GM19452 (cell line): ENCODE measurements at regions not wholly inside any gene's neighbourhood (a gene's known extent, or its start where the extent isn't known, plus 50 kb on each side); places are given as distances from the start of the nearest gene placed in this dataset.
"Not testable (repeated sequence)": the region's sequence is repeated elsewhere in the genome, so short reads cannot be mapped to it uniquely, and the experiment has no call there.

Experiments used
- ATAC-seq: cut with Tn5 transposase; IDR thresholded peaks from one replicate; pipeline ENCODE4 v1.9.1; 2021; ENCODE audit not compliant: unreplicated experiment

DNA sequence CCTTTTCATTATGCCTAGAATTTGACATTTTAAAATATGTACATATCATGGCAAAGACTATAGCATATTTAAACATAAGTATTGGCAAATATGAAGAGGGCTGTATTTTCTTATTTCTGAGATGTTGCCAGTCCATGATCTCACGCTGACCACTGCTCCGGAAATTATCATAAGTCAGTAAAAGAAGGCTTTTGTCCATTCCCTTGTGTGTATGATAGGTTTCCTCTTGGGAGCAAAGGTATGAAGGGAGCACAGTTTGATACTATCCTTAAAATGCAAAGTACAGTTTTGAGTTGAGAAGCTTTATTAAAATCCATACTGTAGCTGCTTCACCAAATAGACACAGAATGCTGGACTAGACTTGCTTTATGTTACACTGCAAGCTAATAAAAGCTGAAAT is 52.6 kb upstream of the AGA start:
- no peak for ATAC-seq

DNA sequence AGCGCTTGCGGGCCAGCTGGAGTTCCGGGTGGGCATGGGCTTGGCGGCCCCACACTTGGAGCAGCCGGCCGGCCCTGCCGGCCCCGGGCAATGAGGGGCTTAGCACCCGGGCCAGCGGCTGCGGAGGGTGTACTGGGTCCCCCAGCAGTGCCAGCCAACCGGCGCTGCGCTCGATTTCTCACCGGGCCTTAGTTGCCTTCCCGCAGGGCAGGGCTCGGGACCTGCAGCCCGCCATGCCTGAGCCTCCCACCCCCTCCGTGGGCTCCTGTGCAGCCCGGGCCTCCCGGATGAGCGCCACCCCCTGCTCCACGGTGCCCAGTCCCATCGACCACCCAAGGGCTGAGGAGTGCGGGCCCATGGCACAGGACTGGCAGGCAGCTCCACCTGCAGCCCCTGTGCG is 53.4 kb upstream of the AGA start:
- not testable (repeated sequence) for ATAC-seq

DNA sequence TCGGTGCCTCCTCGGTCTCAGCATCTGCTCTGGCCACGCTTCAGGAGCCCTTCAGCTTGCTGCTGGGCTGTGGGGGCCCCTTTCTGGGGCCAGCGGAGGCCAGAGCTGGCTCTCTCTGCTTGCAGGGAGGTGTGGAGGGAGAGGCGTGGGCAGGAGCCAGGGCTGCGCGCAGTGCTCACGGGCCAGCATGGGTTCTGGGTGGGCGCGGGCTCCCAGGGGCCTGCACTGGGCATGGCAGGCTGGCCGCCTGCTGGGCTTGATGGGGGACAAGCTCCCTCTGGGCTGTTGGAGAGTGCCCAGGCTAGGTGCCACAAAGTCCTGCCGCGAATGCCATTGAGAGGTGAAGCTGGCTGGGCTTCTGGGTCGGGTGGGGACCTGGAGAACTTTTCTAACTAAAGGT is 57.3 kb upstream of the AGA start:
- no peak for ATAC-seq

GRCh38 chr4:177505171-177505615 is 63.0 kb upstream of the AGA start:
- no peak for ATAC-seq

- no peak for ATAC-seq
Measured at GRCh38 chr4:177508662-177509061, 66.4 kb upstream of the AGA start.

DNA sequence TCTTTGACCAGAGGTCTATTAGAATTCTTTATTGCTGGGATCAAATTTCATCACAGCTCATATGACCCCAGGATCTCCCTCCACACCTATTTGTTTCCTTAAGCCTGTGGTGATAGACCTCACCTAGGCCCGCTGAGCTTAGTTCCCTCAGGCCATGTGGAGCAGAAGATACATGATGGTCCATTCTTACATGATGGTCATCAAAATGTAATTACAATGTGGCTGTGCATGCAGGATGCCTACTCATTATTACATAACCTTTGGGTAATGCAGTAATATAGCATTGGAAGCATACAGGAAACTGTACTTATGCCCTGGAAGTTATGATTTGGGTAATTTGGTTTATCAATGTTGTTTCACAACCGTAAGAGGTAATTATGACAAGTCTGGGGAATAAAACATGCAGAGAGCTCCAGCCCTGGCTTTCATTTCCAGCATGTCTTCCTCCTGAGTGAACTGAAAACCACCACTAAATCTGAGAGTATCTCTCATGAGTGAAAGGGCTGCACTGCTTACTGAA is 67.0 kb upstream of the AGA start:
- no peak for ATAC-seq

DNA sequence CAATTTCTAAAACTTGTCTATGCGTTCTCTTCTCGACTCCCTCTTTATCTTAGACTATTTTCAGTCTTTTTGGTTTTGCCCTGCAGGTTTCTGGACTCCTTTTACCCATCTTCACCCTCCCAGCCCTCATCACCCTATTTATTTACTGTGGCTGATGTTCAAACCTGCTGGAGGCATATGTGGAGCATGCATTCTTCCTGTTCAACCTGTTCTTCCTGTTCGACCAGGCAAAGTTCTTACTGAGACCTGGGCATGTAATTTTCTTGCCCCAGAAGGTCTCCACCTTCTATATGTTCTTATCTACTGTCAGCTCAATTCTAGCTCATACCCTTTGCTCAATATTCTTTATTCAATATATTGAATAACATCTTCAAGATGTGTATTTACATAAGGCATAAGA is 69.4 kb upstream of the AGA start:
- no peak for ATAC-seq

DNA sequence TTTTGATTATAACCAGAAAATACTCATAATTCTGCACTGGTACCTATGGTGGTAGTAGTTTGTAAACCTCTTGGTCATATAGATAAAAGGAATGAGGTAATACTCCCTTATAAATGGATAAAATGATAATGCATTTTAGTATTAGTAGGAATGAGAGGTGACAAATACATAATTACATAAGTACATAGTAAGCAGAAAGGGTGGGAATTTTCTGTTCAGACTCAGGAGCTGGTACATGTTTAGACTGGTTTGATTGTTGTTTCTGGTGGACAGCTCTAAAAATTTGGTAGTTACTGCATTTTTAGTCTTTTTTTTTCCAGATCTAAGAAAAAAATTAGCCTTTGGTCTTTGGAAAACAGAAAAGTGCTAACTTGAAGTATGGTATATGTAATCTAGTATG is 70.4 kb upstream of the AGA start:
- ATAC-seq, result no peak

- no peak for ATAC-seq
Measured at GRCh38 chr4:177517862-177518261, 75.6 kb upstream of the AGA start.

DNA sequence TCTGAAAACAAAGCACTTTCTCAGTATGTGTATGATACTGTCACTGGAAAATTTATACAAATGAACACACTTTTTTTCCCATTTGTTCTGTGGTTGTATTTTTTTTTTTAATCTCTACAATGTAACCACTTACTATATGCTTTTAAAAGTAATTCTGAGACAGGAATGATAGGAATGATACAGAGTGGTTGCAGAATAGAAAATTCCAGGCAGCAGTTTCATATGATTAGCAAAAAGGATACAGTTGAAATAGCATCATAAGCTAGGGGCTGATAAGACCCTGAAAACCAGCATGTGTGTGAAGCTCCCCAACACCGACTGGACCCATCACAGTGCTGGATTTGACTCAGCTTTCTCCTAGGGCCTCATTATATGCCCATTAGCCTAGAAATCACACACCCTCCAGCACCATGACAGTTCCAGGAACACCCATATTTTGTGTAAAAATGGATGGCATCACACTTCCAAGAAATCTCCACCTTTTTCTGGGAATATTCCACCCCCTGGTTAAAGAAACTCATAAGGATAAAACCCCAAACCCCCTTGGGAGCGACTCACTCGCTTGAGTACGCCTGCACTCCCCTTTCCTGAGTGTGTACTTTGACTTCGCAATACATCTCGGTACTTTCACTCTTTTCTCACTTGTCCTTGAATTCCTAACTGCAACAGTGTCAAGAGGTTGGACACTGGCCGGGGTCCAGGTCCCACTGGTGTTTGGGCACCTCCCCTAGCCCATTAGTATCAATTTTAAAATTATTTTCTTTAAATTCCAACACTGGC is 77.4 kb upstream of the AGA start:
- no peak for ATAC-seq

- no peak for ATAC-seq
Measured at GRCh38 chr4:177528620-177529019, 86.4 kb upstream of the AGA start.

DNA sequence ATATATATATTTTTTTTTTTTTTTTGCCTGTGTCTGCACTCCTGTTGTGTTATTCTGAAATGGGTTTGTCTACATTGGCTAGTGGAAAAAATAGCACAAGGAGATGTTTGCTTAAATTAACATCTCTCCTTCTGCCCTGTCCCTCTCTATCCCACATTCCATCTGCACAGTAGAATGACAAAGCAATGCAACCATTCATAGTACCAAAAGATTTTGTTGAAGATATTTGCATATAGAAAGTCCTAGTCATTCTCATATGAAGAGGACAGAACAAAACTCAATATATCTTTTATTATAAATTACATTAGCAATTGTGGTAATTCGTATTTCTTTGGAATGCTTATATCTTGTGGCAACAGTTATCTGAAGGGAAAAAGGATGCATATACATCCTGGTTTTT is 88.3 kb upstream of the AGA start:
- ATAC-seq, result no peak

DNA sequence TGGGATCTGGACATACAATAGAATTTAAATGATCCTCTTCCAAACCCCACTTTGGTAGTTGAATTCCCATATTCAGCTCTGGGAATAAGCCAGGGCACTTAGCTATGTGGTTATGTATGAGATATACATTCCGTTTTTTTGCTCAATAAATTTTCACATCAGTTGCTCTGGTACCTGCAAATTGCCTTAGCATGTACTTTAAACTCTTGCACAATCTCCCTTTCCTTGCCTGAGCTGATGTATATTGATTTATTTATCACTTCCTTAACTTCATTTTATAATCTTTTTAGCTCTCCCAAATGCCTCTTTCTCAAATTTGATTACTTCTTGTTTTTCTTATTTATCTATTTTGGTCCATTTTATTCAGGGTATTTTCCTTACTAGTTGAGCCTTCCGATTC is 90.1 kb upstream of the AGA start:
- no peak for ATAC-seq

GRCh38 chr4:177534841-177535240 is 92.6 kb upstream of the AGA start:
- not testable (repeated sequence) for ATAC-seq

GRCh38 chr4:177546745-177547144 is 104.5 kb upstream of the AGA start:
- no peak for ATAC-seq

DNA sequence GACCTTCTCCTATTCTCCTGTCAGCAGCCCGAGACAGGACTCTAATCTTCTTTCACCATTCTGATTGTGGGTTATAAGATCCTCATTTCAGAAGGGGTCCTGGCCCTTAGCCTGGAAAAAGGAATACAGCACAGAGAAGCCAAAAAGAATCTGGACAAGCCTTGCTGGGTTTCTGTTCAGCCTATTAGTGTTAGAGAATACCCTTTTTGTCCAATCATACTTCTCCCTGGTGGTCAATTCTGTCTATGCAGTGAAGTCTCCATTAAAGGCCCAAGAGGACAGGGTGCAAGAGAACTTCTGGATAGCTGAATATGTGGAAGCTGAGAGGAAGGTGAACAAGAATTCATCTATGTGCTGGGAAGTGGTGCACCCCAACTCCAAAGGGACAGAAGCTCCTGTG is 105.7 kb upstream of the AGA start:
- ATAC-seq, result no peak

DNA sequence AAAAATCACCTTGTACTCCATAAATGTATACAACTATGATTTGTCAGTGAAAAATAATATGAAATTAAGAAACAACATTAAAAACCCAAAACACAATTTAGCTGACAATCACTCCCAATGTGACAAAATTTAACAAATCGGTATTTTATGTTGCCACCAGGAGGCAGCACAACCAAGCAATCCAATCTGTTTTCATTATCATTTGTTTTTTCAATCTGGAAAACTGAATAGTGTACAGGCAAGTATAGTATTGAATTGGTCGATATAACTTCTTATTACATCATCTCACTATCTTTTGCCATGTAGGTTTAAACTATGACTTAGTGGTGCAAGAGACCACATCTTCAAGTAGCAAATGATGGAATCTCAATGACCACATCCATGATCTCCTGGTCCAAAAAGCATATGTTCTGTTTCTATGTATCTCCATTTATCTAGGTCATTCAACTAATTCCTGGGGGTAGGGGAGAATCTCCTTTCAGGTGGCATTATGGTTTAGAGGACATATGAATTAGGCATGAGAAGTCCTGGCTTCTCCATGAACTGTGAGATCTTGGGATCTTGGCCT is 112.9 kb upstream of the AGA start:
- ATAC-seq, result no peak

DNA sequence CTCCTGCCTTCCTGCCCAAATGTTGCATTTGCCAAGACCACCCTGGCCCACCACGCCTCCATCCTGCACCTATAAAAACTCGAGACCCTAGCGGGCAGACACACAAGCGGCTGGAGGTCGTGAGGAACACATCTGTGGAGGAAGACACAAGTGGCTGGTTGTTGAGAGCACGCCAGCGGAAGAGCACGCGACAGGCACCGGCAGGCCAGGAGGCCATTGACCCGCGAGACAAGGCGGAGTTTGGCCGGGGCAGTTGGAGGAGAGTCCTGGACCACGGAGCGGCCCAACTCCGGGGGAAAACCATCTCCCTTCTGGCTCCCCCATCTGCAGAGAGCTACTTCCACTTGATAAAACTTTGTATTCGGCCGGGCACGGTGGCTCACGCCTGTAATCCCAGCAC is 115.2 kb upstream of the AGA start:
- no peak for ATAC-seq

GRCh38 chr4:177558995-177559394 is 116.8 kb upstream of the AGA start:
- ATAC-seq, result no peak

GRCh38 chr4:177562163-177562562 is 119.9 kb upstream of the AGA start:
- ATAC-seq, result no peak

GRCh38 chr4:177562859-177563258 is 120.6 kb upstream of the AGA start:
- no peak for ATAC-seq

DNA sequence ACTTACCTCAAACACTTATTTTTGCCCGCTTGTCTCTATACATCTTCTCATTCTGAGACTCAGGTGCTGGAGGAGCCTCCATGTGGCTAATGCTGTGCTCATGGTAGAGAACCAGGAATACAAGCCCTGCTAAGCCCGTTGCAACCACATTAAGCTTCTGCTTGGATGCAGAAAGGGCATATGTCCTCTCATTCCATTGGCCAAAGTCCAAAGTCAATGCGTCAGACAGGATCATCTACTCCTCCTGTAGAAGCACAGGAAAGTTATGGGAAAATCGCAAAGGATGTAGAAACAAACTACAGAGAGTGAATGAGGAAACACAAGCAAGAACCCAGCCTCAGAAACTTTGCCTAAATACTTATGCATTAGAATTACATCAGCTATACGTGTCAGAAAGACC is 124.5 kb upstream of the AGA start:
- no peak for ATAC-seq

GRCh38 chr4:177568931-177569330 is 126.7 kb upstream of the AGA start:
- no peak for ATAC-seq
